Cerebellar cortex (tissue), 1 donor: ENCODE measurements at regions not wholly inside any gene's neighbourhood (a gene's known extent, or its start where the extent isn't known, plus 50 kb on each side); places are given as distances from the start of the nearest gene placed in this dataset.
A peak's percentile ranks its signal among the peaks of the same experiment; 100 is the strongest.
"Not testable (repeated sequence)": the region's sequence is repeated elsewhere in the genome, so short reads cannot be mapped to it uniquely, and the experiment has no call there.

ENCODE experiments used
- DNase-seq: peaks from one replicate; pipeline ENCODE4 v3.0.0-alpha.2; 2015; ENCODE audit warnings: low spot score

GRCh38 chr13:78540058-78540457 is 63.3 kb downstream of the POU4F1 start:
- DNase-seq = no peak

GRCh38 chr13:78526044-78526443 is 77.3 kb downstream of the POU4F1 start:
- DNase-seq = not testable (repeated sequence)

GRCh38 chr13:78524936-78525335 is 78.4 kb downstream of the POU4F1 start:
- DNase-seq = no peak

GRCh38 chr13:78521091-78521490 is 82.3 kb downstream of the POU4F1 start:
- DNase-seq = no peak

- no peak for DNase-seq
Observed at GRCh38 chr13:78520425-78520824, 82.9 kb downstream of the POU4F1 start.

- not testable (repeated sequence) for DNase-seq
Observed at GRCh38 chr13:78518482-78518881, 84.9 kb downstream of the POU4F1 start.

- no peak for DNase-seq
Observed at GRCh38 chr13:78499802-78500201, 103.5 kb downstream of the POU4F1 start.

GRCh38 chr13:78497702-78498355 is 105.5 kb downstream of the POU4F1 start:
- DNase-seq = no peak

- DNase-seq = no peak
Observed at GRCh38 chr13:78491978-78492377, 111.4 kb downstream of the POU4F1 start.

GRCh38 chr13:78490225-78490624 is 113.1 kb downstream of the POU4F1 start:
- not testable (repeated sequence) for DNase-seq

- no peak for DNase-seq
Observed at GRCh38 chr13:78487707-78488106, 115.6 kb downstream of the POU4F1 start.

GRCh38 chr13:78485803-78486202 is 117.5 kb downstream of the POU4F1 start:
- DNase-seq = no peak

- no peak for DNase-seq
Observed at GRCh38 chr13:78478183-78478582, 125.2 kb downstream of the POU4F1 start.

GRCh38 chr13:78476910-78477309 is 126.4 kb downstream of the POU4F1 start:
- no peak for DNase-seq

- peak; percentile 9 for DNase-seq
Observed at GRCh38 chr13:78468621-78469020, 134.7 kb downstream of the POU4F1 start.

GRCh38 chr13:78465250-78465649 is 138.1 kb downstream of the POU4F1 start:
- no peak for DNase-seq

- no peak for DNase-seq
Observed at GRCh38 chr13:78460176-78460575, 143.2 kb downstream of the POU4F1 start.

GRCh38 chr13:78443839-78444238 is 159.5 kb downstream of the POU4F1 start:
- no peak for DNase-seq

- DNase-seq = no peak
Observed at GRCh38 chr13:78437781-78438180, 165.6 kb downstream of the POU4F1 start.

GRCh38 chr13:78436311-78436710 is 167.0 kb downstream of the POU4F1 start:
- no peak for DNase-seq

GRCh38 chr13:78431328-78431727 is 172.0 kb downstream of the POU4F1 start:
- no peak for DNase-seq

- no peak for DNase-seq
Observed at GRCh38 chr13:78430811-78431210, 172.5 kb downstream of the POU4F1 start.

- DNase-seq = no peak
Observed at GRCh38 chr13:78430166-78430791, 173.1 kb downstream of the POU4F1 start.

GRCh38 chr13:78428646-78429045 is 174.7 kb downstream of the POU4F1 start:
- no peak for DNase-seq
